ENCODE measurements at regions not wholly inside any gene's neighbourhood (a gene's known extent, or its start where the extent isn't known, plus 50 kb on each side); places are given as distances from the start of the nearest gene placed in this dataset.

DNA sequence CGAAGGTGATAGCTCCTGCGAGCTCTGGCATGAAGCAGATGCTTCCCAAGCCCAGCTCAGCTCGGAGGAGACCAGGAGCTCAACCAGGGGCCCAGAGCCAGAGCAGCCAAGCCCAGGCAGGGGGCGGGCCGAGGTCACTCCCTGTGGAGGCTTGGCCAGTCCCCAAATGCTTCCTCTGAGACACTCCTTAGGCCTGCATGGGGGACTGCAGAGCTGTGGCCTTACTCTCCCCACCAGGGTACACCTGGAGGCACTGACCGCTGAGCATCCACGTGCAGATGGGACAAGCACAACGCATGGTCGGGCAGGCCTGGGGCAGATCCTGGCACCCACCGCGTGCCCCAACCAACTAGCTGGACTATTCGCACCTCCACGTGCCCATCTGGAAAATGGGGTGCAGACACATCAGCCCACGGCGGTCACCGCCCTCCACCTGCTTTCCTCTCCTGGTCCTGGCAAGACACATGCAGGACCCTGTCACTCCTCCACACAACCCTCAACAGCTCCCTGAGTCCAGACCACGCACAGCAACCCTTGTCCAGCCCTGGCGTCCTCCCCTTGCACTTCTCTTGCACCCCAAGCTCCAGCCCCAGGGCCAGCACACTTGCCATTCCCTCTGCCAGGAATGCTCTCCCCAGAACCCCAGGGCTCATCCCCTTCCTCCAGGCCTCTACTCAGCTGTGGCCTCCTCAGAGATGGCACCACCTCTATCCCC, 164.7 kb upstream of the IQSEC1 start:
- no peak for TF ChIP-seq POLR2AphosphoS5 (IDR thresholded peaks at IDR 0.05; ENCODE audit: low read depth)
- no peak for TF ChIP-seq SPI1 (IDR thresholded peaks at IDR 0.05; ENCODE audit: borderline replicate concordance, low read depth)
- TF ChIP-seq, protein P1, sequence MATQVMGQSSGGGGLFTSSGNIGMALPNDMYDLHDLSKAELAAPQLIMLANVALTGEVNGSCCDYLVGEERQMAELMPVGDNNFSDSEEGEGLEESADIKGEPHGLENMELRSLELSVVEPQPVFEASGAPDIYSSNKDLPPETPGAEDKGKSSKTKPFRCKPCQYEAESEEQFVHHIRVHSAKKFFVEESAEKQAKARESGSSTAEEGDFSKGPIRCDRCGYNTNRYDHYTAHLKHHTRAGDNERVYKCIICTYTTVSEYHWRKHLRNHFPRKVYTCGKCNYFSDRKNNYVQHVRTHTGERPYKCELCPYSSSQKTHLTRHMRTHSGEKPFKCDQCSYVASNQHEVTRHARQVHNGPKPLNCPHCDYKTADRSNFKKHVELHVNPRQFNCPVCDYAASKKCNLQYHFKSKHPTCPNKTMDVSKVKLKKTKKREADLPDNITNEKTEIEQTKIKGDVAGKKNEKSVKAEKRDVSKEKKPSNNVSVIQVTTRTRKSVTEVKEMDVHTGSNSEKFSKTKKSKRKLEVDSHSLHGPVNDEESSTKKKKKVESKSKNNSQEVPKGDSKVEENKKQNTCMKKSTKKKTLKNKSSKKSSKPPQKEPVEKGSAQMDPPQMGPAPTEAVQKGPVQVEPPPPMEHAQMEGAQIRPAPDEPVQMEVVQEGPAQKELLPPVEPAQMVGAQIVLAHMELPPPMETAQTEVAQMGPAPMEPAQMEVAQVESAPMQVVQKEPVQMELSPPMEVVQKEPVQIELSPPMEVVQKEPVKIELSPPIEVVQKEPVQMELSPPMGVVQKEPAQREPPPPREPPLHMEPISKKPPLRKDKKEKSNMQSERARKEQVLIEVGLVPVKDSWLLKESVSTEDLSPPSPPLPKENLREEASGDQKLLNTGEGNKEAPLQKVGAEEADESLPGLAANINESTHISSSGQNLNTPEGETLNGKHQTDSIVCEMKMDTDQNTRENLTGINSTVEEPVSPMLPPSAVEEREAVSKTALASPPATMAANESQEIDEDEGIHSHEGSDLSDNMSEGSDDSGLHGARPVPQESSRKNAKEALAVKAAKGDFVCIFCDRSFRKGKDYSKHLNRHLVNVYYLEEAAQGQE (IDR thresholded peaks at IDR 0.05; ENCODE audit: insufficient replicate concordance, low read depth), result no peak
- no peak for TF ChIP-seq GABPA (IDR thresholded peaks at IDR 0.05; ENCODE audit: low read depth)
- TF ChIP-seq, protein P2, sequence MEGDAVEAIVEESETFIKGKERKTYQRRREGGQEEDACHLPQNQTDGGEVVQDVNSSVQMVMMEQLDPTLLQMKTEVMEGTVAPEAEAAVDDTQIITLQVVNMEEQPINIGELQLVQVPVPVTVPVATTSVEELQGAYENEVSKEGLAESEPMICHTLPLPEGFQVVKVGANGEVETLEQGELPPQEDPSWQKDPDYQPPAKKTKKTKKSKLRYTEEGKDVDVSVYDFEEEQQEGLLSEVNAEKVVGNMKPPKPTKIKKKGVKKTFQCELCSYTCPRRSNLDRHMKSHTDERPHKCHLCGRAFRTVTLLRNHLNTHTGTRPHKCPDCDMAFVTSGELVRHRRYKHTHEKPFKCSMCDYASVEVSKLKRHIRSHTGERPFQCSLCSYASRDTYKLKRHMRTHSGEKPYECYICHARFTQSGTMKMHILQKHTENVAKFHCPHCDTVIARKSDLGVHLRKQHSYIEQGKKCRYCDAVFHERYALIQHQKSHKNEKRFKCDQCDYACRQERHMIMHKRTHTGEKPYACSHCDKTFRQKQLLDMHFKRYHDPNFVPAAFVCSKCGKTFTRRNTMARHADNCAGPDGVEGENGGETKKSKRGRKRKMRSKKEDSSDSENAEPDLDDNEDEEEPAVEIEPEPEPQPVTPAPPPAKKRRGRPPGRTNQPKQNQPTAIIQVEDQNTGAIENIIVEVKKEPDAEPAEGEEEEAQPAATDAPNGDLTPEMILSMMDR (IDR thresholded peaks at IDR 0.05; ENCODE audit: insufficient read depth, low read length), result no peak
- H3K4me3 ChIP-seq (replicated peaks; ENCODE audit: insufficient read depth, low read length), result no peak overlapping the region
- no peak for DNase-seq (ENCODE audit: low read depth in 1 of 2, low spot score in 1 of 2)
- H3K27ac ChIP-seq (replicated peaks), result no peak overlapping the region
- H3K27me3 ChIP-seq (ENCODE audit: insufficient read depth, poor library complexity, severe bottlenecking), result peaks cover 3% of the 10 kb centered on the region

- H3K27me3 ChIP-seq (ENCODE audit: insufficient read depth, poor library complexity, severe bottlenecking), result peaks cover 6% of the 10 kb centered on the region
- no peak for TF ChIP-seq SPI1 (IDR thresholded peaks at IDR 0.05; ENCODE audit: borderline replicate concordance, low read depth)
- TF ChIP-seq, protein P1 (IDR thresholded peaks at IDR 0.05; ENCODE audit: insufficient replicate concordance, low read depth), result no peak
- no peak for TF ChIP-seq POLR2AphosphoS5 (IDR thresholded peaks at IDR 0.05; ENCODE audit: low read depth)
- H3K4me3 ChIP-seq (replicated peaks; ENCODE audit: insufficient read depth, low read length), result no peak overlapping the region
- DNase-seq (ENCODE audit: low read depth in 1 of 2, low spot score in 1 of 2), result no peak
- no peak overlapping the region for H3K27ac ChIP-seq (replicated peaks)
Observed at GRCh38 chr3:13236557-13237173, 163.4 kb upstream of the IQSEC1 start.

DNA sequence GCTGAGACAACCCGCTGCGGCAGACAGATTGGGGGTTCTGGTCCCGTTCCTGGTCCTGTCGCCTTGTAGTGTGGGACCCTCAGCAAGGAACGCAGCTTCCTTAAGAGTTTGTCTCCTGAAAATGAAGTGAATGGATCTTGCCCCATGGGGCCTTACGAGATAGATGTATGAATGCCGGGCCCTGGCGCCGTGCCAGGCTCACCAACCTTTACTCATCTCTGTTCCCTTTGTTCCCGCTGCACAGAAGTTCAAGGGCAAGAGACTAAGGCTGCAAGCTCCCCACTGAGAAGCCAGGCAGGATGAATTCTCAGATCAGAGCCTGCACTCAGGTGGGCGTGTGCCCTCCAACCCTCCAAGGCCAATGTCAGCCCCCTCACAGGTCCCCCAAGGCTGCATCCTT, 162.7 kb upstream of the IQSEC1 start:
- TF ChIP-seq SPI1 (IDR thresholded peaks at IDR 0.05; ENCODE audit: borderline replicate concordance, low read depth) (no peak), POLR2AphosphoS5 (IDR thresholded peaks at IDR 0.05; ENCODE audit: low read depth) (no peak), GABPA (IDR thresholded peaks at IDR 0.05; ENCODE audit: low read depth) (no peak)
- TF ChIP-seq, protein P2 (IDR thresholded peaks at IDR 0.05; ENCODE audit: insufficient read depth, low read length), result no peak
- TF ChIP-seq, protein P1 (IDR thresholded peaks at IDR 0.05; ENCODE audit: insufficient replicate concordance, low read depth), result no peak
- H3K4me3 ChIP-seq (replicated peaks; ENCODE audit: insufficient read depth, low read length), result no peak overlapping the region

More for the DNA sequence above, 162.7 kb upstream of the IQSEC1 start:
- no peak overlapping the region for H3K27ac ChIP-seq (replicated peaks)
- DNase-seq (ENCODE audit: low read depth in 1 of 2, low spot score in 1 of 2), result no peak
- H3K27me3 ChIP-seq (ENCODE audit: insufficient read depth, poor library complexity, severe bottlenecking), result peaks cover 6% of the 10 kb centered on the region

Measured in HL-60 (cell line).